ENCODE measurements at regions not wholly inside any gene's neighbourhood (a gene's known extent, or its start where the extent isn't known, plus 50 kb on each side); places are given as distances from the start of the nearest gene placed in this dataset.

- TF ChIP-seq CTCF (IDR thresholded peaks at IDR 0.05) (no peak), POLR2AphosphoS5 (IDR thresholded peaks at IDR 0.05) (no peak)
Measured at GRCh38 chrX:114046695-114047279, 537.1 kb upstream of the HTR2C start.

Measured in prostate gland (tissue), 2 donors.